ENCODE measurements at regions not wholly inside any gene's neighbourhood (a gene's known extent, or its start where the extent isn't known, plus 50 kb on each side); places are given as distances from the start of the nearest gene placed in this dataset.

- TF ChIP-seq, protein P1, sequence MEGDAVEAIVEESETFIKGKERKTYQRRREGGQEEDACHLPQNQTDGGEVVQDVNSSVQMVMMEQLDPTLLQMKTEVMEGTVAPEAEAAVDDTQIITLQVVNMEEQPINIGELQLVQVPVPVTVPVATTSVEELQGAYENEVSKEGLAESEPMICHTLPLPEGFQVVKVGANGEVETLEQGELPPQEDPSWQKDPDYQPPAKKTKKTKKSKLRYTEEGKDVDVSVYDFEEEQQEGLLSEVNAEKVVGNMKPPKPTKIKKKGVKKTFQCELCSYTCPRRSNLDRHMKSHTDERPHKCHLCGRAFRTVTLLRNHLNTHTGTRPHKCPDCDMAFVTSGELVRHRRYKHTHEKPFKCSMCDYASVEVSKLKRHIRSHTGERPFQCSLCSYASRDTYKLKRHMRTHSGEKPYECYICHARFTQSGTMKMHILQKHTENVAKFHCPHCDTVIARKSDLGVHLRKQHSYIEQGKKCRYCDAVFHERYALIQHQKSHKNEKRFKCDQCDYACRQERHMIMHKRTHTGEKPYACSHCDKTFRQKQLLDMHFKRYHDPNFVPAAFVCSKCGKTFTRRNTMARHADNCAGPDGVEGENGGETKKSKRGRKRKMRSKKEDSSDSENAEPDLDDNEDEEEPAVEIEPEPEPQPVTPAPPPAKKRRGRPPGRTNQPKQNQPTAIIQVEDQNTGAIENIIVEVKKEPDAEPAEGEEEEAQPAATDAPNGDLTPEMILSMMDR (conservative IDR thresholded peaks at IDR 0.05): no peak
- TF ChIP-seq ZFX (IDR thresholded peaks at IDR 0.05): no peak
Observed at GRCh38 chr11:69962152-69962551, 116.0 kb upstream of the ANO1 start.

Measured in C4-2B (cell line).